Left ventricle myocardium superior (tissue), 1 donor: ENCODE measurements at regions not wholly inside any gene's neighbourhood (a gene's known extent, or its start where the extent isn't known, plus 50 kb on each side); places are given as distances from the start of the nearest gene placed in this dataset.

Source experiments
- ATAC-seq: fragments of 200-7000 bp; cut with Tn5 transposase; one replicate; pipeline ENCODE4 v1.9.1; 2020; ENCODE audit warnings: mild to moderate bottlenecking, moderate library complexity
- DNase-seq: peaks from one replicate; pipeline ENCODE4 v3.0.0-alpha.2; 2020
- intact Hi-C: fragments of 100-400 bp; cut with micrococcal nuclease; formaldehyde crosslinking; loops from one replicate; pipeline ENCODE4 v1.11.0; 2022
- donor health status: DM: no; HTN: yes; CAD: no; lungs with severe emphysema.

DNA sequence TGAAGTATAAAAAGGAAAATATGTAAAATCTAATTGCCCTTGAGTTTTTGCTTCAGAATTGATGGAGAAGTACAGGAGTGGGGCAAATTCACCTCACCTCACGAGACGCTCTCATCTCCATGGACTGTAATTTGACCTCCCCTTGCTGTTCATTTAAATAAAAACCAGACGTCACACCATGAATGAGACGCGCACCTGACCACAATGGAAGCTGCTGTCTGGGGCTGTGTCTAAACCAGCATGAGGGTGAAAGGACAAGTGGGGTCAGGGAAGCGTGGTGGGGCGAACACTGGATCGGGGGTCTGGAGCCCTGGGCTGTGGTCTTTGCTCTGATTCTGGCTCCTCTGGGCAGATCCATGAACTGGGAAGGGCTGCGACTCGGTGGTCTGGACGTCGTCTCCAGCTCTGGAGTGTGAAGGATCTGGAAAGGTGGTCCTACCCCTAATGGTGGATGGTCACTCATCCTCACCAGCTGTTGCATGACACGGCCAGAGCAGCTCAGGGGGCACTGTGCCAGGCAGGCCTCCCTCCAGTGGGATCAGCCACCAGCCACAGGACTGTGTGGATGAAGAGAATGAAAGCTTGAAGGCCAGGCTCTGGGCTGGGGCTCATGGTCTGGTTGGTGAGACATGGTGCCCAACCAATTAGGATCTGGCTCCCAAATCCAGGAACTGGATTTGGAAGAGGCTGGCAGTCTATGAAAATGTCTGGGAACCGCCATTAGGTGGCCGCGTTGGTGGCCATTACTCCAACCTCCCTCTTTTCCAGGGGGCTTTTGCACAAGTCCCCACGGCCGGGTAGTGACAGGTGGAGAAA is 728.6 kb downstream of the PTPRU start:
- ATAC-seq (no peak), DNase-seq (no peak)
- intact Hi-C loops, result no loop called here

DNA sequence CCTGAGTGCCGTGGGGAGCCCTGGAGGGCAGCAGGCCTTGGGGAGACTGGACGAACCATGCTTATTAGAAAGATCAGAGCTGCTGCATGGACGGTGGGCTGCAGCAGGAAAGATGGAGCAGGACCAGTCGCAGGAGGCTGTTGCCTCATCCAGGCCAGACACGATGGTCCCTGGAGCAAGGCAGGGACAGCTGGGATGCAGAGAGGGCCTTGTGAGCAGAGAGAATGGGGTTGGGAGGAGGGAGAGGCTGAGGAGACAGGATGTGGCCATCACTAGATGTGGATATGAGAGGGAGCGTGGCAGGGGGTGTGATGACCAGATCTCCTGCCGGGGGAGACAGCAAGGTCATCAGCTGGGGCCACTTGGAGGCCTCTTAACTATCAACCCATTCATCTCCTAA is 727.6 kb downstream of the PTPRU start:
- ATAC-seq (no peak), DNase-seq (no peak)
- intact Hi-C loops, result no loop called here

DNA sequence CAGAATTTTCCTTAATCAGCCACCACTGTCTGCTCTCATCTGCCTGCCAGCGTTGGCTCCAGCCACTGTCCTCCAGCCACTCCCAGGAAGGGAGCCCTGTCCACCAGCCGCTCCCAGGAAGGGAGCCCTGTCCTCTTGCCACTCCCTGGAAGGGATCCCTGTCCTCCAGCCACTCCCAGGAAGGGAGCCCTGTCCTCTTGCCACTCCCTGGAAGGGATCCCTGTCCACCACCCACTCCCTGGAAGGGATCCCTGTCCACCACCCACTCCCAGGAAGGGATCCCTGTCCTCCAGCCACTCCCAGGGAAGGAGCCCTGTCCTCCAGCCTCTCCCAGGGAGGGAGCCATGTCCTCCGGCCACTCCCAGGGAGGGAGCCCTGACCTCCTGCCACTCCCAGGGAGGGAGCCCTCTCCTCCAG is 726.5 kb downstream of the PTPRU start:
- intact Hi-C loops, result no loop called here
- no peak for DNase-seq
- no peak for ATAC-seq

DNA sequence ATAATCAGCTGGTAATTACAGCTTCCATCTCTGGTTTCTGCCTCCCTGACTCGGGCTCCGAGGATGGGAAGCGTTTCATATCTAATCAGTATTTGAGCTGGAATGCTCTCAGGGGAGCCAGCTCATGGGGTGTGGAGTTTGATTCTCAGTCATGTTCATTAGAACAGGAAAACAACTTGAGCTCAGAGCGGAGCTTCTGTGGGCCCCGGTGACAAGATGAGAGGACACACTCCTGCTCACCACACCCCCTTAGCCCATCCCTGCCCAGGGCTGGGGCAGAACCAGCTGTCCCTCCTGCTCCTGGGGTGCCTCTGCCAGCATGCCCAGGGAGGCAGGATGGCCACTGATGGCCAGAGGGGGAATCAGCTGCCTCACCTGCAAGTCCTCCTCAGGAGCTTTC is 726.0 kb downstream of the PTPRU start:
- DNase-seq, result no peak
- ATAC-seq, result no peak
- intact Hi-C loops, result no loop called here

DNA sequence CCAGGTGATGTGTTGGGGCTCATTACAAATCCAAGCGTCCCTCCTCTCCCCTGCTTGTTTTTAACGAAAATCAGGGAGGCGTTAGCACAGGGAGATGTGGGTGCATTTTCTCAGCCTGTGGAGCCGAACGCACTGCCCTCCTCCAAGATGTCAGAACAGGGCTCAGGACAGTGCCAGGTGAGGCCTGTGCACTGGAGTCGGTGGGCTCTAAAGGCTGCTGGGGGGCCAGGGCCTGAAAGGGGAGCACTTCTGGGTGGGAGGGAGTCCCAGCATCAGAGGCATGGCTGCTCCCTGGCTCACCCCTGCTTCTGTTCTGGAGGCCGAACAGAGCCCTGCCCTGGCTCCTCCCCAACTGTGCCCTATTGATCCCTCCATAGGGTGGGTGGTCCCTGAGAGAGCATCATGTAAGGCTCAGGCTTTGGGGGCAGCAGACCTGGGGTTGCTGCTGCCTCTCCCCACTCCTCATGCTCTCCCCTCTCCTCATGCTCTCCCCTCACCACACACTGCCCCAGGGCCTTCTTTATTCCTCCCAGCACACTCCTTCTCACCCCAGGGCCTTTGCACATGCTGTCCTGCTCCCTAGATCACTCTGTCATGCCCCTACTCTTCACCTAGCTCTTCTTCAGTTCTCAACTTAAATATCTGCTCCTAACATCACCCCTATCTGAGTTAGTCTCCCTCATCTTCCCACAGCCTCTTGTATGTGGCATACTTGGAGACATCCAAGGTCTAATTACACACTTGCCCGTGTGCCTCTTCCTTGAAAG is 725.2 kb downstream of the PTPRU start:
- intact Hi-C loops, result no loop called here
- ATAC-seq (no peak), DNase-seq (no peak)

DNA sequence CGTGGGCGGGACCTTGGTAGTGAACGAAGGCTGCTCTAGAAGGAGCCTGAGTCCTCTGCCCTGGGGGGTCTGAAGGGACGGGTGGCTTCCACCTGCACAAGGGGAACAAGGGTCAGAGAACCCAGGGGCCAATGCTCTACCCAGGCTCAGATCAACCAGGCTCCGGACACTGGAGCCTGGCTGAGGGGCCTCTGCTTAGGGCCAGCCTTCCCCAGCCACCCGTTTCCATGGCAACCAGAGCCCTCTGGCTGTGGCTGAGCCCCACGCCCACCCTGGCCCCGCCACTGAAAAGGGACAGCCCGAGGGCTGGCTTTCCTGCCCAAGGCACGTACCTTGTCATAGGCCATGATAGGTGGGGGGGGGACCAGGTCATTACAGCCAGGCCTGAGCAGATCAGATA is 724.6 kb downstream of the PTPRU start:
- intact Hi-C loops, result no loop called here
- DNase-seq, result no peak
- no peak for ATAC-seq

DNA sequence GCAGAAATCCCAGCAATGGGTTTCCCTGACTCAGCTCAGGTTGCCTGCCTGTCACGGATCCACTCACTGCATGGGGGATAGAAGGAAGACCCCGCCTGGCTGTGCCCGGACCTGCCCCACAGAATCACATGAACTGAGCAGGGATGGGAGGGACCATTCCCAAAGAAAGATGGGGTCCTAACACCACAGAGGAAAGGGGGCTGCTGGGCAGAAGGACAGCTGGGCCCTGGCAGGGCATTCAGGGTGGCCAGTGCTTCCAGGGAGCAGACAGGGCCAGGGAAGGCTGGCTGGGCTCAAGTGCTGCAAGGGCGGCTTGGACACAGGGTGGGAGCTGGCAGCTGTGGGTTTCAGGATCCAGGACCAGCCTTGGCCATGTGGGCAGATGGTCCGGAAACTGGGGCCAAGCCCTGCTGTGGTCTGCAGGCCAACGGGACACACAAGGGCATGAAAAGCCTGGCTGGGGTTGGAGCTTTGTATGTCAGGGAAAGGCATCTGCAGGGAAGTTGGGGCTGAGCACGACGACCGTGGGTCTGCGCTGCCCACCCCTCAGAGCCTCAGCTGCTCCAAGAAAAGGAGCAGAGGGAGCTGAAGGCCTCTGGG is 723.9 kb downstream of the PTPRU start:
- intact Hi-C loops, result no loop called here
- DNase-seq (no peak), ATAC-seq (no peak)

DNA sequence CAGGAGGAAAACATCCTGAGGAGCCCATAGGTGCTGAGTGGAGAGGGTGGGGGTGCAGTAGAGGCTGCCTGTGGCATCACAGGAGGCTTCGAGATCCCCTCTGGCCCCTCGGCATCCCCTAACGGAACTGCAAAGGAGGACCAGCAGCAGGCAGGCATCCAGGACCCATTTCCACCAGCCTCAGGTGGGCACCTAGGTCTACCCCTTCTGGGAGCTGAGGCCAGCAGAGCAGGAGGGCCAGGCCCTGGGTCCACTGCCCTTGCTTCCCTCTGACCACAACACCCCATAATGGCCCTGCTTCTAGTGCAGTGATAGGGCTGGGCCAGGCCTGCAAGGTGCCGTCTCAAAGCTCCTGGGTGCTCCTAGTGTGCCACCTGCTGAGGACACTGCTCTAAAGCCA is 723.0 kb downstream of the PTPRU start:
- DNase-seq (no peak), ATAC-seq (no peak)
- intact Hi-C loops, result no loop called here

DNA sequence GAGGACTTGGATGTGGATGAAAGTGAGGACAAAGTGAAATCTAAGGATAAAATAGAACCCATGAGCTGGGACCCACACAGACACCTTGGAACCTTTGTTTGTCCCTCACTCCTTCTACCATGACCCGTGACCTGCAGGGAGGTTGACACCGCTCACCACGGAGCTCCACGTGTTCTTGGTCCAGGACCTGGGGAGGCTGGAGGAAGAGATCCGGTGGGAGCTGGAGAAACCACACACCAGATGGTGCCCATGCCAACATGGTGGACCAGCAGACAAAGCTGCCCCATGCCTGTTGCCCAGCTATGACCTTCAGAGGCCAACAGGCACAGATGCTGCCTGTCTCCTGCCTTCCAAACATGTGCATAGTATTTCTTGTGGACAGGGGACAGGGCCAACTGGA is 721.9 kb downstream of the PTPRU start:
- intact Hi-C loops, result no loop called here
- ATAC-seq, result no peak

DNA sequence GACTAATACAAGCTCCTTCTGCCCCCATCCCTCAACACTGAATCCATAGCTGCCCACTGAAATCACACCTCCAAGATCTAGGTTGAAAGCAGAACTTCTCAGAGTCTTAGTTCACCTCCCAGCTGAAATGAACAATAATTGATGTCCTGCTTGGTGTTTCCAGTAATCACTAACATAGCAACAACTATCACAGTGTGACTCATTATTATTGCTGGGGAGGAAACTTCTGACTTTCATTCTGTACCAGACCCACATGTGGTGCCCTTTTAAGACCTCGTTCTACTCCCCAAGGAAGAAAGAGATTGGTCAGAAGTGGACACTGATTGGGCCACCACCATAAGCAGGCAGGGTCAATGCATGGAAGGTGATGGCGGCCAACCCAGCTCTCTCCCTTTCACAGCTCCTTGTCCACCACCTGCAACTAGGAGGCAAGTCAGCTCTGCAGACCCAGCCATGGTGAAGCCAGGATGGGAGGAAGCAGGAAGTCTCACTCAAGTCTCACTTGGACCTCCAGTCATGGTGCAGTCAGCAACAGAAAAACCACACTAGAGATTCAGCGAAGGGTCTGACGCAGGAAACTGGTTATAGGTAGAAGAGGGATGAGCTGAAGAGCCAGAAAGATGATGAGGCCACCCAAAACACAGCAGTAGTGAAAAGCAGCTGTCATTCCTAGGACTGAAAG is 720.2 kb downstream of the PTPRU start:
- DNase-seq (no peak), ATAC-seq (no peak)
- intact Hi-C loops, result no loop called here

More for the DNA sequence above, 721.9 kb downstream of the PTPRU start:
- no peak for DNase-seq

DNA sequence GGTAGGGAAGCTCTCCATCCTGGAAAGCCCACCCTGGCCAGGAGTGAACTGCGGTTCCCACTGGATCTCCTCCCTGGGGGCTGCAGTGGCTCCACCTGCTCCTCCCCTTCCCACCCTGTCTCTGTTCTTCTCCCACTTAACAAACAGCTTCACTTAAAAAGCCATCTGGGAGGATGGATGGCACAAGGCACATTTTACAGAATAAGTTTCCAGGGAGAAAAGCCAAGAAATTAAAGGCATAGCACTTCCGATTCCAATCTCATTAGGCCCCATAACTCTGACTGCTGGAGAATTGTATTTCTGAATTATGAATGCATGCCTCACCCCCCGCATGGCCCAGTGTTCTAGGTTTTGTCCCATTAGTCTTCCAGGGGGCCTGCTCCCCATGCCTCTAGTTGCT is 718.3 kb downstream of the PTPRU start:
- no peak for DNase-seq
- intact Hi-C loops, result no loop called here

DNA sequence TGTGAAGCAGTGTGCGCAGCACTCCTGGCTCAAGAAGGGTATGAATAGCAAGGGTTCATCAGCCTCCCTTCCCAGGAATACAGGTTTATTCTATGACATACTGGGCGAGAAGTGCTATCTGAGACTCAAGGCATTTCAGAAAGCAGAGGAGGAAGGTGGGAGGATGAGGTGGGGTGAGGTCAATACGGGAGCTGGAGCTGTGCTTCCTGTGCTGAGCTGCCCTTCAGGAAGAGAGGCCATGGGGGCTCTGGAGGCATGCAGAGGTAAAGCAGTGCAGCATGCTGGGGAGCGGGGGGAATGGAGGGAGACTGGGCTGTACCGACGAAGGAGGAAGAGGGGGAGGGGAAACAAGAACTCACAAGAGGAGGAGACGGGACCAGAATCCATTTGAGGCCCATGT is 717.6 kb downstream of the PTPRU start:
- intact Hi-C loops, result no loop called here
- ATAC-seq, result no peak

More for the DNA sequence above, 718.3 kb downstream of the PTPRU start:
- ATAC-seq, result no peak

DNA sequence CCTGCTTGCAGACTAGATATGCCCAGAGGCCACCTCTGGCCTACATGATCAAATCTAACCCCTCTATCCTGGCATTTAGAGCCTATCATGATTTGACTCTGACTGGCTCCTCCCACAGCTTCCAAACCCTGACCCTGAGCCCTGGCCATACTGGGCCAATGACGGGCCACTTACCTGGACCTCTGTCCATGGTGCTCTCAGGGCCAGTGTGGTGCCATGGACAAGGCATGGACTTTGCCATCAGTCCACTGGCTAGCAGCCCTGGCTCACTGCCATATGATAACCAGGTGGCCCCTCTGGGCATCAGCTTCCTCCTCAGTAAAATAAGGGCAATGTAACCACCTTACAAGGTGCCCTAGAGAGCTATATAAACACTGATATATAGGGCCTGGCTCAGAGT is 713.4 kb downstream of the PTPRU start:
- DNase-seq (no peak), ATAC-seq (no peak)
- intact Hi-C loops, result no loop called here

More for the DNA sequence above, 717.6 kb downstream of the PTPRU start:
- DNase-seq, result no peak

DNA sequence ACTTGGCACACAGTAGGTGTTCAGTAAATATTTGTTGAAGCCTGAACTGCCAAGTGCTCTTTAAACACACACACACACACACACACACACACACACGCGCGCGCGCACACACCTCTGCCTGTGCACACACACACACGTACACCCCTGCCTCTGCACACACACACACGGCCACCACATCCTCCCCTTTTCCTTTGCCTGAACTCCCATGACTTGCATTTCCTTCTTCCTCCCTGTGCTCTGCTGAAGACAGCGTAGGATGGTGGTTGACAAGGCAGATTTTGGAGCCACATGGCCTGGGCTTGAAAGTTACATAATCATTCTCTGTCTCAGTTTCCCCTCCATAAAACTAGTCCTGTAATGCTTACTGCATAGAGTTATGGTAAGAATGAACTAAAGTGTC is 712.3 kb downstream of the PTPRU start:
- intact Hi-C loops, result no loop called here
- ATAC-seq (no peak), DNase-seq (no peak)

DNA sequence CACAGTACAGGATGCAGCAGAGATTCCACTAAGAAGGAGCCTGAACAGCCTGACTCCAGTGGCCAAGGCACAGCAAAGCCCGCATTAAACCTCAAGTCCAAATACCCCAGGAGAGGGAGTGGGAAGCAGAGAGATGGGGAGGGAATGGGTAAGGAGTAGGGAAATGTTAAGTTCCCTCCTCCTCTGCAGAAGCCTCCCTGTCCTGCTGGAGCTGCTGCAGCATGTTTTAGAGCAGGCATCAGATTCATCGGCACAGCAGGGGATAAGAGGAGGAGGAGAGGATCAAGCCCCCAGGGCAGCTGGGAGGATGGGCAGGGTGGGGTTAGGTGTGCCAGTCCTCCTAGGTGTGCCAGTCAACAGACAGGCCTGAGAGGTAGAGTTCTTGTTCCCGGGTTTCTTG is 709.7 kb downstream of the PTPRU start:
- intact Hi-C loops, result no loop called here
- no peak for ATAC-seq
- no peak for DNase-seq

DNA sequence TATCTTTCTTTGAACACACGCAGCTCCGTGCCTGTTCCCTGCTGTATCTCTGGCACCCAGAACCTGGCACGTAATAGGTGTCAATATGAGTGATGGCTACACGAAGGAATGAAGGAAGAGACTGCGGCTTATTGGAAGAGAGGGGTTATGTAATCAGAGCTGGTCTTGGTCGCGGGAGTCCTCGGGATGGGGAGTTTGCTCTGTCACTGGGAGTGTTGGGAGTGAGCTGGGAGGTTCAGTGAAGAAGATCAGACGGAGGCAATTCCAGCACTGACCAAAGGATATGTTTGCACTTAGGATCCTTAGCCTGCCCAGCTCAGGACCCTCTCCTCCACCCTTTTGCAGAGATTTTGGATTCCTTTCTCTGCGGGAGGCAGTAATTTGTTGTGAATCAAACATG is 709.1 kb downstream of the PTPRU start:
- ATAC-seq (no peak), DNase-seq (no peak)
- intact Hi-C loops, result no loop called here

DNA sequence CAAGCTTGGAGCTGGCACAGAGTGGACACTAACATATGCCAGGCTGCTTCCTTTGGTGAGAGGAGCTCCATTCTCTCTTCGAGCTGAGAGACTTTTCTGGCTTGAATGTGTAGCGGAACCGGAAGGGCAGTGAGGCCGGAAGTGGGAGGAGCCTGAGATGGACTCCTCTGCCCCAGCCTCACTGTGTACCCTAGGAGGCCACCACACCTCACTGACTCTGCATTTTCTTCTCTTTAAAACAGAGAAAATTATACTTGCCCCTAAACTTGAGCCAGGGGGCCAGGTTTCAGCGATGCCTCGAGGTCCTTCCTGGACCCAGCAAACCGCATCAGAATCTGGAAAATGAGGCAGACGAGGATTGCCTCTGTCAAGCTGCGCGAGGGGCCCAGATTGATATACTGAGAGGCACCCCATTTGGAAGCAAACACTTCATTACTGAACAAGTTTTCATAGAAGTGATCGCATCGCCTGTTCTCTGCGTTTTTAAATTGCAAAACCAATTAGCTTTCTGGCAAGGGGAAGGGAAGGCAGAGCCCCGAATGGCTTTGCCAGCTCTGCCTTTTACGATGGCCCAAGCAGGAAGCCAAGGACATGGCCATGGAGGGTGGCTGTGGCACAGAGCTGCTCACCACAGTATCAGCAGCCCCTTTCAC is 708.1 kb downstream of the PTPRU start:
- DNase-seq (no peak), ATAC-seq (no peak)
- intact Hi-C loops, result no loop called here

DNA sequence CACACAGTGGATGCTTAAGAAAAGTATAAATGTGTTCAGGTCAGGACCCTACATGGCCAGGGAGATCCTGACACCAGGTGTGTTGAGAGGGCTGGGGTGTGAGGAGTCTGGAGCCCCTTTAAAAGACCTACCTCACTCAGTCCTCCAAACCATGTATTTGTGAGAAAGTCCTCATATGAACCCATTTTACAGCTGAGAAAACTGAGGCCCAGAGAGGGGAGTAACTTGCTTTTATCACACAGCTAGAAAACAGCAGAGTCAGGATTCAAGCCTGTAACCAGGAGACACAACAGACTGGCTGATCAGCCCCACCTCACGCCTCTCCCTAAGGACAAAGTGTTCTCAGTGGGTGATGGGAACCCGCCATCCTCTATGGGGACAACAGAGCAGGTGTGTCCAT is 706.7 kb downstream of the PTPRU start:
- intact Hi-C loops, result no loop called here
- ATAC-seq, result no peak
- no peak for DNase-seq

DNA sequence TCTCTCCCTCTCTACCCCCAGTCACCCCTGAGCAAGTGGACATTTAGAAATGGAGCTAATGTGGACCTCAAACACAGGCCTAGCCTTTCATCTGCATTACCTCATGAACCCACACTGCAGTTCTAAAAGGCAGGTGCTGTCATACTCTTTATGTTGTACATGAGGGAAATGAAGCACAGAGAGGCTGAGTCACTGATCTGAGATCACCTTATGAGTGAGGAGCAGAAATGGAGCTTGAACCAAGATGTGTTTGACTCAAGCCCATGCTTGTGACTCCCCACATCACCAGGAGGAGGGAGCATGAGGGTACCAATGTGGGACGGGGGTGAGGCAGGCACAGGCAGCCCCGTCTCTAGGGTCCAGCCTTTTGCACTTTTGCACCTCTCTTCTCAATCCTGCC is 702.8 kb downstream of the PTPRU start:
- intact Hi-C loops, result no loop called here
- DNase-seq (no peak), ATAC-seq (no peak)
